Kidney (tissue), 13 donors: ENCODE measurements at regions not wholly inside any gene's neighbourhood (a gene's known extent, or its start where the extent isn't known, plus 50 kb on each side); places are given as distances from the start of the nearest gene placed in this dataset.
A peak's percentile ranks its signal among the peaks of the same experiment; 100 is the strongest.

ENCODE experiments used
- DNase-seq, 5 donors: peaks; one replicate each; pipeline ENCODE4 v3.0.0-alpha.2; 2013 to 2020
- FAIRE-seq: peaks from 2 replicates; lab custom pipeline; 2012; peaks lifted over from hg19 to GRCh38; lab: Jason Lieb, UNC
- H3K27ac ChIP-seq, 2 donors: one replicate each; pipeline ENCODE4 v1.7.0; 2013; ENCODE audit warnings: low read depth in 2 of 2, low read length in 2 of 2, inconsistent platforms in 1 of 2
- H3K27me3 ChIP-seq: one replicate; pipeline ENCODE4 v1.7.1; 2013; ENCODE audit warnings: low read length, inconsistent platforms; ENCODE audit not compliant: control insufficient read depth, insufficient read depth
- H3K36me3 ChIP-seq, 3 donors: one replicate each; pipeline versions ENCODE4 v1.7.0 to v1.7.1; 2013; ENCODE audit warnings: low read length in 3 of 3, control low read depth in 1 of 3, inconsistent platforms in 1 of 3; ENCODE audit not compliant: insufficient read depth in 3 of 3, control insufficient read depth in 2 of 3
- H3K4me1 ChIP-seq, 3 donors: one replicate each; pipeline versions ENCODE4 v1.7.0 to v1.7.1; 2013; ENCODE audit warnings: low read length in 3 of 3, inconsistent platforms in 1 of 3, low read depth in 1 of 3; ENCODE audit not compliant: control insufficient read depth in 2 of 3, insufficient read depth in 2 of 3
- H3K4me3 ChIP-seq, 3 donors: one replicate each; pipeline versions ENCODE4 v1.7.0 to v1.8.1; 2013; ENCODE audit warnings: low read length in 3 of 3, control low read depth in 1 of 3, inconsistent platforms in 1 of 3
- H3K9ac ChIP-seq, 3 donors: one replicate each; pipeline versions ENCODE4 v1.7.0 to v1.7.1; 2013; ENCODE audit warnings: low read length in 3 of 3, control low read depth in 1 of 3, inconsistent platforms in 1 of 3
- H3K9me3 ChIP-seq, 3 donors: one replicate each; pipeline versions ENCODE4 v1.7.0 to v1.7.1; 2013; ENCODE audit warnings: low read length in 3 of 3, control low read depth in 1 of 3, inconsistent platforms in 1 of 3; ENCODE audit not compliant: control insufficient read depth in 2 of 3, insufficient read depth in 1 of 3
- intact Hi-C: fragments of 100-400 bp; cut with DNase I; formaldehyde crosslinking; loops from one replicate; pipeline ENCODE4 v1.11.1; 2022
- TF ChIP-seq, protein P1 (sequence below): IDR thresholded peaks from 3 replicates; pipeline ENCODE4 v1.5.1; 2012; ENCODE audit warnings: mild to moderate bottlenecking, moderate library complexity, borderline replicate concordance; ENCODE audit not compliant: insufficient read depth; ENCODE audit errors: extremely low read depth
- donor health status: control.
- donor health status: control.
- donor health status: control.
- donor health status: control.
- donor health status: control.
- donor health status: DM: yes; HTN: yes; CAD: no.
- donor health status: Normal renal cell carcinoma (clear cell type).

DNA sequence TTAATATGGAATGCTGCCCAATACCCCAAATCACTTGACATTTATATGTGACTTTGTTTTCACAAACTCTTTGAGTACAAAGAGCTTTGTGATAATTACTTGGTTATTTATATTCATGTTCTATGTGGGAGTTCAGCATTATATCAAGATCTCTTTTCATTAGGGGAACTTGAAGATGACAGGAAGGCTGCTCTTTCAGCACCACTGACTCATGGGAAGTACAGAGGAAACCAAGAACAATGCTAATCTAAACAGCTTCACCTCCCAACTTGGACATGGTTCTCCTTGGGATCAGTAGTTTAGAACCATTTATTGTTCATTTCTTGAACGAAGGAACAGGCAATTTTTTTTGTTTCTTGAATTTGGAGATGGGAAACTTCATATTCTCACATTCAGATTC, 184.0 kb upstream of the AFF2 start:
- Histone ChIP-seq H3K9ac (no peak overlapping the region), H3K4me3 (no peak overlapping the region), H3K9me3 (no peaks in the 10 kb centered on the region), H3K27me3 (no peaks in the 10 kb centered on the region), H3K4me1 (no peaks in the 10 kb centered on the region), H3K36me3 (no peaks in the 10 kb centered on the region), H3K27ac (no peak overlapping the region)
- no peak for FAIRE-seq
- intact Hi-C loops, result no loop called here
- TF ChIP-seq, protein P1, sequence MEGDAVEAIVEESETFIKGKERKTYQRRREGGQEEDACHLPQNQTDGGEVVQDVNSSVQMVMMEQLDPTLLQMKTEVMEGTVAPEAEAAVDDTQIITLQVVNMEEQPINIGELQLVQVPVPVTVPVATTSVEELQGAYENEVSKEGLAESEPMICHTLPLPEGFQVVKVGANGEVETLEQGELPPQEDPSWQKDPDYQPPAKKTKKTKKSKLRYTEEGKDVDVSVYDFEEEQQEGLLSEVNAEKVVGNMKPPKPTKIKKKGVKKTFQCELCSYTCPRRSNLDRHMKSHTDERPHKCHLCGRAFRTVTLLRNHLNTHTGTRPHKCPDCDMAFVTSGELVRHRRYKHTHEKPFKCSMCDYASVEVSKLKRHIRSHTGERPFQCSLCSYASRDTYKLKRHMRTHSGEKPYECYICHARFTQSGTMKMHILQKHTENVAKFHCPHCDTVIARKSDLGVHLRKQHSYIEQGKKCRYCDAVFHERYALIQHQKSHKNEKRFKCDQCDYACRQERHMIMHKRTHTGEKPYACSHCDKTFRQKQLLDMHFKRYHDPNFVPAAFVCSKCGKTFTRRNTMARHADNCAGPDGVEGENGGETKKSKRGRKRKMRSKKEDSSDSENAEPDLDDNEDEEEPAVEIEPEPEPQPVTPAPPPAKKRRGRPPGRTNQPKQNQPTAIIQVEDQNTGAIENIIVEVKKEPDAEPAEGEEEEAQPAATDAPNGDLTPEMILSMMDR, result no peak
- DNase-seq, result peak in 2 of 5 donors; percentile 5 to 12

DNA sequence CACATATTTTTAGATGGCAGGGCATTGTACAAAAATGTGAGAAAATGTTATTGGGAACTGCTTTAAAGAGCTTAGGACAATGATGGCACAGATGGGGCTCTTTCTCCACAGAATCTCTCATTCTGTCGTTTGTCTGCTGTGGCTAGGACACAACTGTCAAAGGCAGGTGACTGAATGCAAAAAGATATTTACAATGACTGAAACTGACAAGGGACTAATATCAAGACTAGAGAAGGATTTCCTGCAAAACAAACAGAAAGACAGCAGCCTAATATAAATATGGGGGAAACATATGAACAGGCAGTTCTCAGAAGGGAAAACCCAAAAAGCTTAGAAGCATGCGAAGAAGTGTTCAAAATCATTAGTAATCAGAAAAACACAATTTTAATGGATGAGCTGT, 177.5 kb upstream of the AFF2 start:
- FAIRE-seq (no peak), DNase-seq (no peak)
- H3K9ac ChIP-seq, result no peak overlapping the region
- no peaks in the 10 kb centered on the region for H3K4me1 ChIP-seq
- TF ChIP-seq, protein P1, result no peak
- intact Hi-C loops, result no loop called here
- no peak overlapping the region for H3K4me3 ChIP-seq
- no peaks in the 10 kb centered on the region for H3K36me3 ChIP-seq
- no peaks in the 10 kb centered on the region for H3K27me3 ChIP-seq
- no peaks in the 10 kb centered on the region for H3K9me3 ChIP-seq
- no peak overlapping the region for H3K27ac ChIP-seq

DNA sequence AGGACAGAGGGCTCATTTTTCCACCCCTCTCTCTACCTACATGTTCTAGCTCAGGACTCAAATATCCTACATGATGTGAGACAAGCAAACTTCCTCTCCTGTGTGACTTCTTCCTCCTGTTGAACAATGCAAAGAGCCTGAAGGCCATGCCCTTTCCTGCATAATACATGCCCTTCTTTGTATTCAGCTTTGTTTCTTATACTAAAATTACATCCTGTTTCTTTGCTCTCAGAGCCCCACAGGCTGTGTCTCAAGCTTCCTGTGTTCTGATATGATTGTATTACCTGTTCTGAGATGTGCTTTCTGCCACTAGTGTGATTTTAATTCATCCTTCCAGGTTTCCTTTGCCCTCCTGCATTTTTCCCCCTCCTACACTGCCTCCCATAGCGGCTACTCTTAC, 166.4 kb upstream of the AFF2 start:
- no peak for DNase-seq
- no peak overlapping the region for H3K9ac ChIP-seq
- no peaks in the 10 kb centered on the region for H3K27me3 ChIP-seq
- no peaks in the 10 kb centered on the region for H3K36me3 ChIP-seq
- TF ChIP-seq, protein P1, result no peak
- H3K4me3 ChIP-seq, result no peak overlapping the region
- no peaks in the 10 kb centered on the region for H3K4me1 ChIP-seq
- intact Hi-C loops, result no loop called here
- no peaks in the 10 kb centered on the region for H3K9me3 ChIP-seq
- H3K27ac ChIP-seq, result no peak overlapping the region
- FAIRE-seq, result no peak

DNA sequence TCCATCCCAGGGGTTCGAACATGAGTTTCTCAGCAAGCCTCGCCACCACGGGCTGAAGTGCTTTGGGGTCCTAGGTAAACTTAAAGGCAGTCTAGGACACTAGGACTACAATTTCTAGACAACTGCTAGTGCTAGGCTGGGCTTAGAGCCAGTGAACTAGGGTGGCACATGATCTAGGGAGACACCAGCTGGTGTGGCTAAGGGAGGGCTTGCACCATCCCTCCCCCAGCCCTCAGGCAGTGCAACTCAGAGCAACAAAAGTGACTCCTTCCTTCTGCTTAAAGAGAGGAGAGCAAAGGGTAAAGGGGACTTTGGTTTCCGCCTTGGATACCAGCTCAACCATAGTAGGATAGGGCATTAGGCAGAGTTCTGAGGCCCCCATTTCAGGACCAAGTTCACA, 162.5 kb upstream of the AFF2 start:
- Histone ChIP-seq H3K27me3 (no peaks in the 10 kb centered on the region), H3K4me1 (no peaks in the 10 kb centered on the region)
- no peak for FAIRE-seq

More for the DNA sequence above, 162.5 kb upstream of the AFF2 start:
- no peak for DNase-seq
- intact Hi-C loops, result no loop called here
- no peak overlapping the region for H3K27ac ChIP-seq
- TF ChIP-seq, protein P1, result no peak
- no peak overlapping the region for H3K9ac ChIP-seq
- H3K36me3 ChIP-seq, result no peaks in the 10 kb centered on the region
- no peak overlapping the region for H3K4me3 ChIP-seq
- no peaks in the 10 kb centered on the region for H3K9me3 ChIP-seq
